Amniotic epithelial cell (primary cell): ENCODE measurements at regions not wholly inside any gene's neighbourhood (a gene's known extent, or its start where the extent isn't known, plus 50 kb on each side); places are given as distances from the start of the nearest gene placed in this dataset.

Experiments
- DNase-seq: peaks from one replicate; pipeline ENCODE4 v3.0.0-alpha.2; 2010; ENCODE audit warnings: low read depth

DNA sequence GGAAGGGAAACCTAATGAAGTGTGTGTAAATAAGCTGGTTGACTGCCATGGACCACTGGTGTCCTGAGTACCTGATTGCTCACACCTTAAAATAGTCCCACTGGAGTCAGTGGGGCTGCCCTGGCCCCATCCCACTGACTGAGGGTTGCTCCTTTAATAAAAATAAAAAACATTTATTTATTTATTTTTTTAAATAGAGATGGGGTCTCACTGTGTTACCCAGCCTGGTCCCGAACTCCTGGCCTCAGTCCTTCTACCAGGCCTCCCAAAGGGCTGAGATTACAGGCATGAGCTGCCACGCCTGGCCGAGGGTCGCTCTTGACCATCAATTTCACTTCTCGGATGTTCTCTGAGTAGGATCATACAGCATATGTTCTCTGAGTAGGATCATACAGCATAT is 394.2 kb upstream of the IRX2 start:
- DNase-seq = no peak

DNA sequence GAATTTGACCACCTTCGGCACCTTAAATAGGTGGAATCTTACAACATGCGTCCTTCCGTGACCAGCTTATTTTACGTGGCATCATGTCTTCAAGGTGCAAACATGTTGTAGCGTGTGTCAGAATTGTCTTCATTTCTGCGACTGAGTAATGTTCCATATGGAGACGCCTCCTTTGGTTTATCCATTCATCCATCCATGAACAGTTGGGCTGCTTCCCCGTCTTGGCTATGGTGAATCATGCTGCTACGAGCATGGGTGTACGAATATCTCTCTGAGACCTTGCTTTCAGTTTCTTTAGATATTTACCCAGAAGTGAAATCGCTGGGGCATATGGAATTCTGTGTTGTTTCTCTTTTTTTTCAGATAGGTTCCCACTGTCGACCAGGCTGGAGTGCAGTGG is 391.9 kb upstream of the IRX2 start:
- no peak for DNase-seq

DNA sequence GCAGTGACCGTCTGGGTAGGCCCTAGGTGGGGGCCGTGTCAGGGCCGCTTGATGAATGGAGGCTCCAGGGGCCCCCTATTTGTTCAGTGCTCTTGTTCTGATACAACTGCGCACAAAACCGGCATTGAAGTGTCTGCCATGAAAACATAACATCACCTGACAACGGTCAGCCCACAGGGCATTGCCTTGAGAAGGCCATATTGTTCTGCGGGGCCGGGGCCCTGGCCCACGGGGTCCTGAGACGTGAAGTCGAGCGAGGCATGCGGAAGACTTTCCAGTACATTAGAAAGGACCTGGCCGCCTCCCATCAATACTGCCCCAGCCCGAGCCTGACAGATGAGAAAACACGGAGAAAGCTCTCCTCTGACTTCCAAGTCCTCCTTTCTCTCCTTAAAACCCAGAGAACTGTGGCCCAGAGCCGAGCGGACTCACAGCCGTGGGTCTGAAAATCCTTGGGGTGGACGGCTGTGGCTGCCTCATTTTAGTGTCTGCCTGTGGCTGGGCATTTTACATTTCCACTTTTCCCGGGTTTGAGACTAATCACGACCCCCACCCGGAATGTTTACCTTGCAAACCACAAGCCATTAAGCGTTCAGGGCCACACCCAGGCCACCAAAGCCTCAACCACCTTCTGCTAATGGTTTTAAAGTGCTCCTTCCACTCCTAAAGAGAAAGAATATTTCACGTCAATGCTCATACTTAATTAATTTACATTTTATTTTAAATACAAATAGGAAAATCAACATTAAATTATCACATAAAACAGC is 391.0 kb upstream of the IRX2 start:
- no peak for DNase-seq

DNA sequence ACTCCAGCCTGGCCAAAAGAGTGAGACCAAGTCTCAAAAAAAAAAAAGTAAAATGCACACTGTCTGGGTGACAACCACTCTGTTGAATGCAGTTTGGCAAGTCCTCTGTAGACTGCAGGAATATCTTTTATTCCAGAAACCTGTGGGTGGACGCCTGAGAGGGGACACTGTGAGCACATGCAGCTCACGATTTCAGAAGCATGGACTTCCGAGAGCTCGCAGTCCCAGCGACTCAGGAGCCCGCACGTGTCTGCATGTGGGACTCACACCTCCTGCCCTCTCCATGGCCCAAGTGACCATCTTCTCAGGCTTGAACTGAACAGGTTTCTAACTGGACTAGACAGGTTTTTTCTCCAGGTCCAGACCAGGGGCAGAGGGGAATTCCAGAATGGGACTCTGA is 388.6 kb upstream of the IRX2 start:
- DNase-seq = no peak

DNA sequence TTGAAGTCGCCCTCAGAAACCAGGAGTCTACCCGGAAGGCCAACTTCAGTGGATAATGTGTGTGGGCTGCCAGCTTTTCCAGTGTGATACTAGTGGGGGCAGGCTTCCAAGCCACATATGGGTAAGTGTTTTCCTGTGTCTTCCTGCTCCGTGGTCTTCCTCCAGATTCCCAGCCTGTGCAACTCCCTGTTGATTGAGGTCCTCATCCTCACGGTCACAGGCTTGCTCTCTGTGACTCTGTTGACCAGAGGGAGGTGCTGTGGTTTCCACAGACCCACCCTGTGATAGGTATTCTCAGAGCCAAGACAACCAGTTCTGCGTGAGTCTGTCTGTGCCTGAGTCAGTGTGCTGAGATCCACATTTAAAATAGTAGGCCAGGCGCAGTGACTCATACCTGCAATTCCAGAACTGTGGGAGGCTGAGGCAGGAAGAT is 388.0 kb upstream of the IRX2 start:
- no peak for DNase-seq

DNA sequence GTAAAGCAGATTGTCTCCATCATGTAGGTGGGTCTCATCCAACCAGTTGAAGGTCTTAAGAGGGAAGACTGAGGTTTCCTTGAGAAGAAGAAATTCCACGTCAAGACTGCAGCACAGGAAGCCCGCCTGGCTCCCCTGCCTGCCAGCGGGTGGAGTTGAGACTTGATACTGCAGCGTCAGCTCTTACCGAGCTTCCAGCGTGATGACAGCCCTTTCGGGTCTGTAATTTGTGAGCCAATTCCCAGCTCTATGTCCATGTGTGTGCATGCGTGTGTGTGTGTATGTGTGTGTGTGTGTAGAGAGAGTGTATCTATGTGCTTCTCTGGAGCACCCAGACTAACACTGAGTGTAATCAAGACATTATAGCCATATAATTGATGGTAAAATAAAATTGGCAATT is 379.7 kb upstream of the IRX2 start:
- DNase-seq = no peak

DNA sequence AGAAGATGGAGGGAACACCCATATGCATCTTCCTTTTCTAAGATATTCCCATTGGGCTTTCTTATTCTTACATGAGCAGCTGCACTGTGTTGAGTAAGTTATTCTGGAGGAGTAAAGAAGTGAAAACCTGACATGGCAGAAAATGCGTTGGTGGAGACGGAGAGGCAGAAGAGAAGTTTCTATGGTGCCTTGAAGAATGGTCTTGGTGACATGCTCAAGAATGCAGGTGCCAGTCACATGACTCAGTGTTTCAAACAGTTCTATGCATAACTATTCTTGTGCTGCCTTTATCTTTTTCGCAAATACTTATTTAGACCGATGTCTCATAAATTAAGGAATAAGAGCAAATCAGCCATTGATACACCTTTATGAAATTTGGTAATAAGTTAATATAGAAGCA is 377.8 kb upstream of the IRX2 start:
- DNase-seq = no peak

DNA sequence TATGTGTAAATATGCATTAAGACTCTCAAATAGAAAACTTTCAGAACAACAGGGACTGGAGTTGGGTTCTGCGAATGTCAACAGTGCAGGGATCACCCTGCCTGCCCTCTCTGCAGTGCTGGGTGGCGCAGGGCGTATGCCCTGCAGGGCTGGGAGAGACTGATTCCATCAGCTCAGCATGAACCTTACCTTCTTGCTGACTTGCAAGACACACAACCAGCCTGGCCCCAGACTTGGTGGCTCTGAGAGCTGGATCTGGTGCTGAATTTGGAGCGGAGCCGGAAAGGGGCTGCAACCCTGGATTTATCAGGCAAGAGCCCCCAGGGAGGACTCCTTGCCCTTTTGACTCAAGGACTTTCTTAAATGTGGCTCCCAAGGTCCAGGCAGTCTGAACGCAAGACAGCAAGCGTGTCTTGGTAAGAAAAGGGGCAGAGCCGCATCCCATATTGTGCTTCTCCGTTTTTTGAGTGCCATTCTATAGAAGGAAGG is 376.0 kb upstream of the IRX2 start:
- no peak for DNase-seq

DNA sequence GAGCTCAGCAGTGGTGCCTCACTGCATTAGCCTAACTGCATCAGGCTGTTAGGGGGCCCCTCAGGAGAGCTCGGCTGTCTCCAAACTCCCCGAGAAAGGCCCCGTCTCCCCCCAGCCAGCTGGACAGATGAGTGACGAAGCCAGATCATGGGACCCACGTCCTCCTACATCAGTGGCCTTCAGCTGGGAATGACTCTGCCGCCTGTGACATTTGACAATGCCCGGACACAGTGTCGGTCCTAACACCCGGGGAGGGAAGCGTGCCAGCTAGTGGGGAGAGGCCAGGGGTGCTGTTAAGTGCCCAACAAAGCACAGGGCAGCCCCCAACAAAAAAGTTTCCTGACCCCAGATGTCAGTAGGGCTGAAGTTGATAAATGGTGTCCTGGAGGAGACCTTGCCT is 375.2 kb upstream of the IRX2 start:
- no peak for DNase-seq

DNA sequence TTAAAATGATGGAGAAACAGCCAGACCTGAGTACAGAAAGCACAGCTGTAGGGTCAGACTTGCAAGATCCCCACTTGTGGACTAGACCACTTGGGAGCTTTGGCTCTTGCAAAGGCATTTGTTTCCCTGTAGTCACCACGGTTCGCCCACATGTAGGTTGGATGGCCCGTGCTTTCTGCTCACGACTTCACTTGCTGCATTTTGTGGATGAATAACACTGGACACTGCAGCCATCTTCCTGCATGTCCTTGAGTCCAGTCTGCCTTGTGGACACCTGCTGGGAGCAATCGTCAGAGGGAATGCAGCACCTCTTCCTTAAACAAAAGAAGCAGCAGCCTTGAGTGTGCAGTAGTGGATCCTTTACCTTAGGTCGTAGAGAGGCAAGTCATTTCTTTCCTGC is 372.9 kb upstream of the IRX2 start:
- DNase-seq = no peak

DNA sequence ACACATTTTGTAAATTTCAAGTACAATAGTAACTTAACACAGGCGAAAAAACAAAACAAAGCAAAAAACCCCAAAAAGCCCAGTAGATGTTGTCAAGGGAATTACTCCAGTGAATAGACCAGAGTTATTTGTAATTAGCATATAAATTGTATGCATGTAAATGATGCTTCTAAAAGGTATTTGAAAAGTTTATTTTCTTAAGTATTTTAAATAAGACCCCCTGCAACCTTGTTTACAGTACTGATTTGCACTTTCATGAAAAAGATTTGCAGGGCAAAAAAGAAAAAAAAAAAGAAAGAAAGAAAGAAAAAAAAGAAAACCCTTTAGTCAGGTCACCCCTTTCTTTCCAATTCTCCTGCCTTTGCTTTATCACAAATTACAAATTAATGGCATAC is 372.3 kb upstream of the IRX2 start:
- no peak for DNase-seq

DNA sequence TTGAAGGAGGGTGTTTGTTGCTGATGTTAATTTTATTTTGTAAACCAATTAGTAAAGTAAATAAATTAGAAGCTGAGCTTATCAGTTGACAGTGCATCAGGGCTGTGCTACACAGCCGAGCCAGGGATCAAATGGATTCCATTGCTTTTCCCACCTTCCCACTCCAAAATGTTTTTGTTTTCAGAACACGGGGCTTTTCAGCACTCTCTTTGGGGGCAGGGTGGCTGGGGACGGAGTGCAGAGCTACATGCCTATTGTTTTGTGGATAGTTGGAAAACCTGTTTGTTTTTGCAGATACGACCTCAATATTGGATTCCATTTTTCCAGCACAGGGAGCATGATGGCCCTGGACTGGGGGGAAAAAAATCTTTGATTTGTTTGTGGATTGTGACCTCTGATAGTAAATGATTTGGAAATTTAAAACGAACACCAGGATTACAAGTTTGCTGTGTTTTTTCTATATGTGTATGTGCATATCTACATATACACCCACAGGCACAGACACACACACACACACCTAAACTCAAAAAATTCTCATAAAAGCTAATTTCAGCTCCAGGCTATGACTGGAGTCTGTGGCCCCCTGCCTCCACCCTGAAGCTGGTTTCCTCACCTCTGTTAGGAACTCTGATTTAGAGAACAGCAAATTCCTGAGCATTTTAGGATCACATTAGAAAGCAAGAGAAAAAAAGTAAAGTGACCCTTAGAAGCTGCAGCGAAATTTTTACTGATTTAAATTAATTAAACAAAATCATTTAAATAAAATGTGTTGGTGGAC is 371.7 kb upstream of the IRX2 start:
- DNase-seq = no peak

DNA sequence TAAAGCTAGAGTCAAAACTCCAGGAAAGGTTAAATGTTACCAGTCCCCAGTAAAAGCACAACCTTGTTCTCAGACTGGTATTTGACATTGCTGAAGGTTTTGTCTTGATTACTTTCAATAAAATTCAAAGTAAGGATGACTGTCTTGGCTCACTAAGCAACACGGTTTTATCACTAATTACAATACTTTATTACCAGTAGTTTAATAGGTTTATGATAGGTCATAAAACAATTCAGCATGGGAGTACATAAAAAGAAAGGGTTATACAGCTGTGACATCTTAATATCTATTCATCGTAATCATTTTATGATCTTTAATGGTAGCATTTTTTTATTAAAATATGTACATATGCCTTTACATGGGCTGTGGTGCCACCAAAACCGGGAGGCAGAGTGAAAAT is 370.7 kb upstream of the IRX2 start:
- DNase-seq = no peak

DNA sequence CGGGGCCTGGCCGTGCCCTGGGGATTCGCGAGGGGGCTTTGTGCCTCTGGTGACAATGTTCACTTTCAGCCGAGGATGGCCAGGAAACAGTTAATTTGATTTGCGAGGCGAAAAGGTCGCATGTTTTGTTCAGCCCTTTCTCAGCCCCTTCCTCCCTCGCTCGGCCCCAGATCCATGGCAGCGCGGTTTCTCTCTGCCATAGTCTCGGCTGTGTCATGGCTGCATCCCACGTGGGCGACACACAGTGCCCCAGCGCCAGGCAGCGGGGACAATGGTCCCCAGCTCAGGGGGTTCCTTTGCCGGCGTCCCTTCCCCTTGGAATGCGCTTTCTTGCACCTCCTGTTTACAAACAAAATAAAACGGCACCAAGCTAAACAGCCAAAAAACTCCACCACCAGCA is 370.3 kb upstream of the IRX2 start:
- DNase-seq = no peak

DNA sequence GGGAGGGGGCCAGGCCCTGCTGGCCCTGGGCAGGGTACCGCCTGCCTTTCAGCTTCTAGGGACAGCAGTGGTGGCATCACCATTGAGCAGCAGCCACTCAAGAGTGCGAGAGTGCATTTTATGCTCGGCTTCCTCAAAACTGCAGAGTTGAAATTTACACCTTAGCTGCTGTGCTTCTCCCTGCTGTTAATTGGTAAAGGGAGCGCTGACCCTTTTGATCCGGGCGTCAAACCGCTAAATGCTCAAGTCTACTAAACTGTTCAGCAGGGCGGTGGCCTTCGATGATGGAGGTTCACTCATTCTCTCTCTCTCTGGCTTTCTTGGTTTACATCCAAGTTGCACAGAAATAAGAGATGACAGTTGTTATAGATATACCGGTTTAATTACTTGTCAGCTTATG is 368.6 kb upstream of the IRX2 start:
- no peak for DNase-seq

DNA sequence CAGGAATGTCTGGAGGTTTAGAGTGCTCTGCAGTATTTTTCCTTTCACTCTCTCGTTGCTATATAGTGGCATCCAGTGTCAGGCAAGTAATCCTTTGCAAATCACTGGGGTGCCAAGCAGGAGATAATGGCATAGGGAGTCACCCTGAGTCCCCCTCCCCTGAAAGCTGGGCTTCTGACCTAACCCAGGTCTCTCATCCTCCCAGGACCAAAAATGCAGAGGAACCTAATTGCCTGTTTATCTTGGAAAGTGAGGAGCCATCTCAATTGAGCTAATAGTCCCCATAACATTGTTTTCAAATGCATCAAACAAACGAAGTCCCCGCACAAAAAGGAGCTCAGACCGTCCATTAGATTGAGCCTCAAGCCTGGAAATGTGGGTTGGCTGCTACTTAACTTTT is 368.0 kb upstream of the IRX2 start:
- no peak for DNase-seq

DNA sequence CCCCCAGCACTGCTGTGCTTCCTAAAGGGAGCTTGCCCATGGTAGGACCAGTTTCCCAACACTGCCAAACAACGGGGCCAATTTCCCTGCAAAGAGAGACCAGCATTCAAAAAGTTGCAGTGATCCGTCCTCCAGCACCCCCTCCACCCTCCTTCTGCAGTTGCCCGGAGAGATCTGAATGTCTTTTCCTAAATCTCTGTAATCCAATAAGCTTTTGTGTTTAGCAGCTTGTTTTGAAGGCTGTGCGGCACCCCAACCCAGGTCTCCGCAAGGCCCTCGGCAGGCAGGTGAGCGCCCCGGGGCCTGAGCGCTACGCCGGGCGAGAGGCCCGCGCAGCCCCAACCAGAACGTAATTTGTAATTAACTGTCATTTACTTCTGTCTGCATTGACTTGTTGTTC is 366.9 kb upstream of the IRX2 start:
- no peak for DNase-seq

DNA sequence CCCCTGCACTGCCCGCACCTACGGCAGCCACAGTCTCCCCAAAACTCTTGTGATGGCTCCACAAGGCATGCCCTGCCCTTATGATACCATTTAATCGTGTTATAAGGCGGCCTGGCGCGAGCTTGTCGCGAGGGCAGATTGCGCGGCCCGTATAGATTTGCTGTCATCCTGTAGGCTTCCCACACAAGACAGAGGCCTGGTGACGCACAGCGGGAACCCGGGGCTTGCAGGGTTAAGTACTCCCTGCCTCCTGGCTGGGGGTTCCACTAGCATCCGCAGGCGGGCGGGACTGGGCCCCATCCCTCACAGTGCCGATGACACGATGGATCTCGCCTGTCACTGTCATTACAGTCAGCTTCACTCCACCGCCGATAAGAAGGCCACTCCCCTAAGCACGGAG is 364.9 kb upstream of the IRX2 start:
- DNase-seq = no peak

DNA sequence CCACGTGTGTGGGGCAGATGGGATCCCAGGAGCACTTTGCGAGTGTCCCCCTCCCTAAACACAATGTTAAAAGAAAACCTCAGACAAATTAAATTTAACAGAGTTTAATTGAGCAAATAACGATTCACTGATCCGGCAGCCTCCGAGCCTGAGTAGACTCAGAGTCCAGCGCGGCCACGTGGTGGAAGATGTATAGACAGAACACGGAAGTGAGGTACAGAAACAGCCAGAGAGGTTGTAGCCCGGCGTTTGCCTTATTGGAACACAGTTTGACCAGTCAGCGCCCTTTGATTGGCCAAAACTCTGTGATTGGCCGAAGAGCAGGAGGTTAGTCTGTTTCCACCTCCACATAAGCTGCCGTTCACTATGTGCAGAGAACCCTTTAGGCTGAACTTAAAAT is 363.0 kb upstream of the IRX2 start:
- DNase-seq = no peak

DNA sequence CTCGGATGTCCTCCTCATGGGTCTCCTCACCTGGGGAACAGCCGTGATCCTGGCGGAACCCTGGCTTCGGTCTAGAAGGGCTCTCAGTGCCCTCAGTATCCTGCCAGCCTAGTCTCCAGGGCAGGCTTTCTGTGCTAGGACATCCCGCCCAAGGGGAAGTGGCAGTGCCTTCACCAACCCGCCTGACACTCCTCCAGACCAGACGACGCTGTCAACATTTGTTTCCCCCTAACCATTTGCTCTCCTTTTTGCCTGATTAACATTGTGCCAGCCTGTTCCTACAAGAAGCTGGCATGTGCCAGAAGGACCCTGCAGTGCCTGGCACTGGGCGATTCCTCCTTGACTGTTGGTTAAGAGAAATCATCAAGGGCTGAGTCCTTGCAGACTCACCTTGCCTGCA is 358.9 kb upstream of the IRX2 start:
- DNase-seq = no peak

DNA sequence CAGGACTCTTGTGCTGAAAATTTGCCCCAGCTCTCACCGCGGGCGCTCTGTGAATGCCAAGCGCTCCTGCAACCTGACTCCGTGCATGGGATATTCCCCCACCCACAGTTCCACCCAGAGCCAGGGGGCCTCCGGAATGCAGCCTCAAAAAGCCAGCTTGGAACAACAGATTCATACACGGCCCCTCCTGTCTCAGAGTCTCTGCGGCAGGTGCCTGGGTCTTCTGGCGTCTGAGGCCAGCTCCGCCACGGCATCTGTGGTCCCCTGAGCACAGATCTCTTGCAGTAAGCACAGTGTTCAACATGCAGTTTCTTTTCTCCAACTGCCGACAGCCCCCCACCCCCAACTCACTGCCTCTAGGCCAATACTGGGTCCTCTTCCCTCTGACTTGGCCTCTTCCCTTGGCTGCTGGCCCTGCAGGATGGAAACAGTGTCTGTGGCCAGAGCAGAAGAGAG is 355.7 kb upstream of the IRX2 start:
- DNase-seq = no peak

DNA sequence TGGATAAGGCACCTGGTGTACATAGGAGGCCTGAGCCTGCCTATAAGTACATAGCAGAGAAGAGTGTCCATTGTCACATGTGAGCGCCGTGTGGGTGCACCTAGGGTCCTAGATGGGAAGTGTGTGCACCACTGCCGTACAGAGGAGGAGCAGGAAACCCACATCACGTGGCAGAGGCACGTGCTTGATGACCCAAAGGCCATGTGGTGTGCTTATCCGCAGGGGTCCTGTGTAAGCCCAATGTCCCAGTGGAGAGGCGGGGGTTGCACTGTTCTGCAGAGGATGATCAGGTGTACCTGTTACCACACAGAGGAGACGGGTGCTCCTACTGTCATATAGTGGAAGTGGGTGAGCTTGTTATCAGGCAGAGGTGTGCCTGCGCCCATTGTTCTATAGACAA is 354.1 kb upstream of the IRX2 start:
- DNase-seq = no peak

DNA sequence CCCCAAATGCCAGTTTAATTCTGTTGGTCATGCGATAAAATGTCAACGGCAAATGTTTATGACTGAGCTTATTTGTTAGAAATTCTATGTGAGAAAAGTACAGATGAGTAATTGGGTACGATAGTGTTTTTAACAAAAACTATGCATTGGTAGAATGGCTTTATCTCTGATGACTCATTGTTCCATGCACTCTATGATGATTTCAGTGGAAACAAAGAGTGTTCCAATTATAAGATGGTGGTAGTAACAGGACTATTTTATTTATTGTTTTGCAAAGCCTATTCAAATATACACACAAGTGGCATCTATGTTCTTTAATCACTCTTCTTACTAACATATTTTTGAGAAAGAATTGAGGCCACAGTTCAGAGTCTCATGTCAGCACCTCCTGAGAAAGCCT is 353.7 kb upstream of the IRX2 start:
- DNase-seq = no peak
